HG02759 (cell line): ENCODE measurements at regions not wholly inside any gene's neighbourhood (a gene's known extent, or its start where the extent isn't known, plus 50 kb on each side); places are given as distances from the start of the nearest gene placed in this dataset.

Source experiments
- ATAC-seq: cut with Tn5 transposase; IDR thresholded peaks from one replicate; pipeline ENCODE4 v1.9.1; 2021; ENCODE audit warnings: mild to moderate bottlenecking, moderate library complexity; ENCODE audit not compliant: unreplicated experiment

DNA sequence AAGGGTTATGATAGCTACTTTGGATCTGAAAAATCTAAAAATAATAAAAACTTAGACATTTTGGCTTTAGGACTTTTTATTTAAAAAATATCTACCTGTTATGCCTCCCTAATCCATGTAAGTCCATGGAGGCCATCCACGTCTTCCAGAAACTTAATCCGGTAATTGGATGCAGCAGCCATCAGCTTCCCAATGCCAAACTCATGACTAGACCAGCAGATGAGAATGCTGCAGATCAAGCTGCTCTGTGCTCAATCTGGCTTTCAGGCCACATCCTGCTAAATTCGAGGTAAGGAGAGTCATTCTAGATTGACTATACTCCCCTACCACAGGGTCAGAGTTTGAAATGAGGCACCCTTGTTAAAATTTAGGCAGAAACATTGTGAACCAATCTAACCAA lies 168.5 kb upstream of the TCERG1L start:
- no peak for ATAC-seq

DNA sequence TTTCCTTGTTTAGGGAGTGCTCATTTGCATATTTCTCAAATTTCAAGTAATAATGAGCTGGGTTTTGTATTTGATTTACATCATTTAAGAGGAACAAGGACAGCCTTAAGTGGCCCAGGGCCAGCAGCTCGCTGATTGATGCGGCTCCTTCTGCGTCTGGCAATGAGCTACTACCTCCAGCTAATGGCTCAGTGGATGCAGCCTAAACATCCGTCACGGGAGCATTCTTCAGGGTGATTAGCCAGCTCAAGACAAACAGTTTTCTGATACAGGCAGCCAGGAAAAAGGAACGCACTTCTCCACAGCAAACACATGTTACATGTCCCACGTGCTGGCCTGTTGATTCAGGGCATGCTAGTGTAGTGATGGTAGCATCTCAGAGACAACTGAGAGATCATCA lies 169.3 kb upstream of the TCERG1L start:
- ATAC-seq = no peak

DNA sequence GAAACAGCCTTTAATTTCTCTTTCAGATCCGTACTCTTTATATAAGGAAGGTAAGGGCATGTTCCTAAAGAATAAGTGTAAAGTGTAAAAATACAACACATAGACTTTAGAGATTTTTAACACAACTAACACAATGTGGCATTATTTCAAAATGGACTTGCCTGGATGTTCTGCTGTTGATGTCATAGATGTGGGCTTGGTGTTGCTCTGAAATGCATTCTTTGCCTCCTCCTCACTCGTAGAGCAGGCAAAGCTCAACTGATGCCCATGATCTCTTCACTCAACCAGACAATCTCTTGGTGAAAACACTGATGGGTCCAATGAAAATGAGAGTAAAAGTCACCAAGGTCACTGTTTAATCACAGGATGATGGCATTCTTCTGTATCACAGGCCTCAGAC lies 174.2 kb upstream of the TCERG1L start:
- no peak for ATAC-seq

DNA sequence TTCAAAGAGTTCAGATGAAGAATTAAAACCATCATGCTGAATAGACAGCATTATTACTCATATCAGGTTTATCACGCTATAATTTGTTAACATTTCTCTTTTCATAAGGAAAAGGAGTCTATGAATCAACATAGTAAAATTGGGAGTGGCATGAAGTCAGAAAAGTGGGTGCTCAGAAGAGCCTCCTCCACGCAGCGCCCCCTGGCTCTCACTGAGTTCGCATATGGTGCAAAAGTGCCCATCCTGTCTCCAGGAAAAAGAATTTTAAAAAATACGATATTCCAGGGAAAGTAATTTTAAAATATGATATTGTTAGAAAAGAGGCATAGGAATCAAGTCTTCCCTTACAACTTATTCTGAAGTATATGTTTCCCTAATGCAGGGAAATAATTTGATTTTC lies 176.3 kb upstream of the TCERG1L start:
- no peak for ATAC-seq

DNA sequence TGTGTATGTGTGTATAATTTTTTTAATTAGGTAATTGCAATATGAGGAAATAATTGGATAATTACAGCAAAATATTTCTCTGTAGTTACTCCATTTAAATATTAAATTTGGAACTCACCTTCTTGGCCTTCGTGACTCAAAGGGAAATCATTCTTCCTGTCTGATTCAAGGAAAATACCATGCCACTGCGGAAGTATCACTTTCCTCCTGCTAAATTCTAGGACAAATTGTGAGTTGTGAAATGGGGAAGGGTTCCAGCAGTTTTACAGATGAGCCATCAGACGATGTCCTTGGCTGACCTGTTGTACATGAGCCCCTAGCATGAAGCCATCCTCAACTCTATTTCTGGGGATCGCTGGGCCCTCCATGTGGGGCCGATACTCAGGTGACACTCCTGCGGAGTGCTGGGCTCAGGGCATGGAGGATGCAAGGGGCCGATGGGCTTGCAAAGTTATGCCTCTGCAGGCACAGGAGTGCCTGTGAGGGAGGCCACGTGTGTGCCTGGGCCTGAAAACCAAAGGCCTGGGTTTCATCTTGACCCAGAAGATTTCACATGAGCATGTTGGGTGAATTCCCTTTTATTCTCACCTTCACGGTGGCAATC lies 179.6 kb upstream of the TCERG1L start:
- no peak for ATAC-seq

DNA sequence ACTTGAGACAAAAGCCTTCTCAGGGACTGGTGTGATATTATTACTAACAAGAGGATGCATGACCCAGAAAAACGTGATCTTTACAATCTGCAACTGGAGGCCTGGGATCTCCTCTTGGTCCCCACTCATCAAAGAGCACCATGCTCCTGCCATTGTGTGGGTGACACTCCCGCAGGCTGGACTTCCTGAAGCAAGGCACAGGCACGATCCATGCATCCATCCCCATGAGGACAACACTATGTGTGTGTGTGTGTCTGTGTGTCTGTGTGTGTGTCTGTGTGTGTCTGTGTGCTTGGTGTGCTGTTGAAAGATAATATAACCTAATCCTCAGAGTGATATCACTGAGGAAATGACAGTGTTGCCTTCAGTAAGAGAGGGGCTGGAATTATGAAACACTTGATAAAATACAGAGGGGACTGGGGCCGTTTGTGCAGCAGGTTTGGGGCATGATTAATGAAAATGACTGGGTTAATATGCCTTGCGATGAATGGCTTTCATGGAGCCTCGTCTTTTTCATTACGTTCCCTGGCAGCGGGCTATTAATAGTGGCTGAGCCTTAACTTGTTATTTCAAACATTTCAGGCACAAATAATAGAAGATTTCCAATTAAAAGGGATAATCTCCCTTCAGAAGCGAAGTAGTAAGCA lies 180.8 kb upstream of the TCERG1L start:
- ATAC-seq = no peak

DNA sequence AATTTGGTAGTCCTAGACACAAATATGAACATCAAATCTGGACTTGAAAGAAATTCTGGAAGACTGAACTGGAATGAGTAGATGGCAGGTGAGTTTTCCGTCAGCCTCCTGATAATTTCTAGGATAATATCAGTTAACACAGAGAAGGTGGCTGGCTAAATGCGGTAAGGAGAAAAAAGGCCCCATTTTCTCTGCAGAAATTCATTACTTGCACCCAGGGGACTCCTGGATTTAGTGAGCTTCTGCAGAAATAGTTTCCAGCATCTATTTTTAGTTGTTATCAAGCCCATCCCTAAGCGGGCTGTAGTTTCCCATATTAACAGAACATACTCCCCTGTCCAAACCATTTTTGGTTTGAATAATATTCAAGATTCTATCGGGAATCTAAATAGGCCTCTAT lies 181.9 kb upstream of the TCERG1L start:
- ATAC-seq = no peak

DNA sequence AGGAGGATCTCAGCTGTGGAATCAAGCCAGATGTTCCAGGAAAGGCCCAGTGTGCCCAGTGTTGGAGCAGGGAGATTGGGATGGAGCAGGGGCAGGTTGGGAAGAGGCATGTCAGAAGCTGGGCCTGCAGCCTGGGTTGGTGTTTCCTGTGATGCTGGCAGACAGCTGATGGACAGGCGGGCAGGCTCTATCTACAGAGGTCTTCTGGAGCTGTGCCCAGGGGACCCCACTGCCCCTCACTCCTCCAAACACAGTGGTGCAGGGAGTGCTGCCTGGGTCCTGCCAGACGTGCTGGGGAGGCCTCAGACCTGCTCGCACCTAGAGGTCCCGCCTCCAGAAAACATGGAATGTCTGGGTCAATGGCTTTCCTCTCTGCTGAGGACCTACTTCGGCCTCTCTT lies 182.9 kb upstream of the TCERG1L start:
- no peak for ATAC-seq

DNA sequence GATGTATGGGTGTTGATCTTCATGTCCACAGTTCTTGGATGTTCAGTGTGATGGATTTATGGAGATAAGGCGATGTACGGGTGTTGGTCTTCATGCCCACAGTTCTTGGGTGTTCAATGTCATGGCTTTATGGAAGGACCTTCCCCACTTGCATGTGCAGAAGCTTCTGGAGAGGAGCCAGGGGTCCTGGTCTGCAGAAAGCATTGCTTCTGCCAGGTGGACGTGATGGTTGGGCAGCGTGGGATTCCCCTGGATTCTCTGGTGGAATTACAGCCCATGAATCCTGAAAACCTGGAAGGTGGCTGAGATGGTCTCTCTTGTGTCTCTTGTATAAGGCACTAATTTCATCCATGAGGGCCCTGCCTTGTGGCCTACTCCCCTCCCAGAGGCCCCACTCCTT lies 183.7 kb upstream of the TCERG1L start:
- ATAC-seq = no peak

DNA sequence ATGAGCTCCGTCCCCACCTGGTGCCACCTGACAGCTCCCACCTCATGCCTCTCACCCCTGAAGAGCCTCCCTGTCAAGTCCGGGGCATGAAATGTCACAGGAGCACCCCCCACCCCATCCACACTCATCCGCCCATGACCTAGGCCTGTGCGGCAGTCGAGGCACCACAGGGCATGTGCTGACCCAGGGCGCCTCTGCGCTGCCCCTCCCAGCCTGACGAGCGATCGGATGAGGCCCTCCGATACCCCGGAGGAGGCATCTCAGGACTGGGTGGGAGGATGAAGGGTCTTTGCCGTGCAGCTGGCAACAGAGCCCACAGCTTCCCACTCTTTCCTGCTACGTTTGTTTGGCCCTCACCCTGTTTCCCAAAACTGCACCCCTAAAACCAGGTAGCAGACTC lies 184.4 kb upstream of the TCERG1L start:
- ATAC-seq = no peak

DNA sequence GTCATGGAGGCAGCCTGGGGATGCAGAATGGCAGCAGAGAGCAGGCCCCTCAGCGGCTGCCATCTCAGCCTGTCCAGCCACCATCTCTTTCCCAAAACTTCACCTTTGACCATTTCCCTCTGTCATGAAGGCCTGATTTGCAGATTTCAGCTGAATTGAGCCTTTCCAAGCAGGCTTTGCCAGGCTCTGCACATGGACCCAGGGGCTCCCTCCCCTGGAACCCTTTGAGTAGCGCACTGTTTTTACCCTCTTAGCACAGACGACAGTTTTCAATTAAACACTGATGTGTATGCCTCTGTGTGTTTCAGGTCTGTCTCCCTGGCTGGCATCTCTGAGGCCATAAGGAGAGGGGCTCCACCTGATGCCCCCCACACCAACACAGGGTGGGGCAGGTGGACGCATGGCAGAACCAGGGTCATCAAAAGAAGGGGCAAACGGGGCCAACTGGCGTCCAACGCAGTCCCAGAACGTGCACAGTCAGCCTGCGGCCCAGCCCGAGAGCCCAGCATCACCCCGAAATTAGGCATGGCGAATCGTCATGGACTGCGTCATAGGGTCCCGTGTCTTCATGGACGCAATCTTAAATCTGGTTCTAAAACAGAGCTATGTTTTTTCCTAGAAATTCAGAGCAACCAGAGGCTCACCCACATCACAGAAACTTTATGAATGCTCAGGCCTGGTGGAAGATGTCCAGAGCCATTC lies 185.0 kb upstream of the TCERG1L start:
- ATAC-seq = no peak

DNA sequence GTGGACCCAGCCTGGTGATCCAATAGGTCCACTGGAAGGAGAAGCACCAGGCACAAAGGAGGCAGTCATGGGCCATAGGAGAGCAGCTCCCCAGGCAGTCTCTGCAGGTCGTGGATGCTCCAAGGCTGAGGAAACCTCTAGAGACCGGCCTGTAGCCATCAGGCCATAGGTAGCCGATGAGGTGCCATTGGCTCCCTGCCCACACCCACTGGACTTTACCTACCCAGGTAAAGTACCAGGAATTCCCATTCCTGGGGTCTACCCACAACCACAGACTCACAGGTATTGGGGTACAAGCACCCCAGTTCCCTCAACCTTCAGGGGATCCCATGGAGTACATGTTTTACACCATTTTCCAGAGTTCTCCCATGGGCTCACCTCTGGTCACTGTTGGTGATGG lies 188.0 kb upstream of the TCERG1L start:
- no peak for ATAC-seq

DNA sequence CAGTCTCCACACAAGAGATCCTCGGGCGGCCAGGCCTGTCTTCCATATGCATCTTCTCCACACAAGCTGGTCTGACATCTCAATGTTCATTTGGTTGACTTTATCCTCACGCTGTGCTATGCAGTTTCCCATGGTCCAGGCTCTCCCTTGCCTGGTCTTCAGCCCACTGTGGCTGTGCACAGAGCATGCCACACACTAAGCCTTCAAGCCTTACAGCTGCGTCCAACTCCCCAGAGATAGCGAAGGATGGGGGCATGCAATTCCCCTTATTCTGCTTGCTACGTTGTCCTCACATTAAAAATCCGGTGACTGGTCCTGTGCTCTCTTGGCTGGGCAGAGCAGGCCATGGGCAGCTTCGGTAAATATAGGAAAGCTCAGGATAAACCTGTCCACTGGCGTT lies 188.7 kb upstream of the TCERG1L start:
- no peak for ATAC-seq

DNA sequence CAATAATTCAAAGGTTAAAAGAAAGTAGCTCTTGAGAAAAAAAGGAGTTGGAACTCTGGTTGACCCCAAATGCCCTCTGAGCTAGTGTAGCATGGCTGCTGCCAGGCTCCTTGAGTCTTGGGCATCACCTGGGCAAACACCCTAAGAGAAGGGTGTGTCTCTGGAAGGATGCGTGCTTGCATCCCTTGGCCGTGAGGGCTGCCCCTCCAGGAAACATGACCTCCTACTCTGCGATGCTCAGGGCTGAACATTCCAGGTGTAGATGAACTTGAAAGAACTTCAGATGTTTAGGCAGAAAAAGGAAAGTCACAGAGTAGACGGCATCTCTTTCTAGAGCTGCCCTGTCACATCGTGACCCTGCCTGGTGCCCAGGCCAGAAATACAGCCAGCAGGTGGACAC lies 189.4 kb upstream of the TCERG1L start:
- no peak for ATAC-seq

DNA sequence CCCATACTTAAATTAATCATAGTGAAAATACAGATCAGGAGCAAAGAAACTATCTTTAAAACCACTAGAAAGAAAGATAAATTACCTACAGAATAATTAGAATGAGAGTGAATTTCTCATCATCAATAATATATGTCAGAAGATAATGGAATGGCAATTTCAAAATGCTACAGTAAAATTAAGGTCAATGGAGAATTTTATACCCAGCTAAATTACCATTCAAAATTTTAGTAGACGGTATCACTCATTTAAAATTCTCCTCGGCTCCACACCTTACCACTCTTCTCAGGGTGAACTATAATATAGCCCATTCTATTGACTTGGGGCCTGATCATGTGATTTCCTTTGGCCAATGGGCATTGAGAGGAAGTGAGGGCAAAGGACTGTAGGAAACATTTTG lies 192.5 kb upstream of the TCERG1L start:
- no peak for ATAC-seq

DNA sequence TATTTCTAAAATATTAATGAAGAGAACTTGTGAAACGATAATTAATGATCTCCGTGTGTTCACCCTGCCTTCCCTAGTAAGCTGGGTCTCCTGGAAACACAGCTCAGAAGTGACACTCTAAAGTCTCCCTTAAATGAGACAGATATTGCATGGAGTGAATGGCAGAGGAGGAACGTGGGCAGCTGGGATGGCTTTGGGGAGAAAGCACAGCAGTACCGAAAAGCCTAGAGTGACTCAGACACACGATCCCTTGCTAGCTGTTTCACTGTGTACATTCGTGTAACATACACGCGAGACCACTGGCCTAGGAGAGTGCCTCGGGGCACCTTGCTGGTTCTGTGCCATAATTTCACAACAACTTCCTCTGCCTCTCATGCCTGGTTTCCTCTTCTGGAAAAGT lies 199.9 kb upstream of the TCERG1L start:
- no peak for ATAC-seq

DNA sequence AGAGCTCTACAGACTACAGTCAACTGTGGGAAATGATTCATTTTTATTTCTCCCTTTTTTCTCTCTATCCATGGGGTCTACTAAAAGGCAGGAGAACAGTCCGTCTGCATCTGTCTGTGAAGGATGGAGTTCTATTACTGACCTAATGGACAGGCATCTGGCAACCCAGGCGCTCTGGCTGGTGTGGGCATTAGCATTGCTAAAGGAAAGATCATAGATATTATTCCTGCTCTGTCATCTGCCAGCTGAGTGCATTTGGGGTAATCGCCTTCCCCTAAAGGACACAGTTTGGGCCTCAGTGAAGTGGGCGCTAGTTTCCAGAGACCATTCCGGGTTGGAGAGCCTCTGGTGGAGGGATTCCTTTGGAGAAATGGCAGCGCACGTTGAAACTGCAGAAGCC lies 201.3 kb upstream of the TCERG1L start:
- no peak for ATAC-seq

DNA sequence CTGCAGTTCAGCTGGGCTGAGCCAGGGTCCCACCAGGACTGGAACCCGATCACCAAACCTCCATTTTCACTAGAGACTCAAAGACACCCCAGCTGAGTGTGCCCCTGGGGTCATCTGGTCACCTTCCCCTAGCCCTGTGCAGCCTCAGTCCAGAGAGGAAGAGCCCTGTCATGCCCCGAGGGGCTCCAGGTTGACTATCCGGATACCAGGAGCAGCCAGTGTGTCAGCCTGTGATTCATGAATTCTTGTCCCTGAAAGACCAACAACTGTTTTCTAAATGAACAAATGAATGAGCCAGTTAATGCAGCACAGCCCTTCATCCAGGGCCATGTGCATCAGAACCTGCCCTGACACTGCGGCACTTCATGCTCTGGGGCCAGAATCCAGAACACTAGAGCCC lies 201.9 kb upstream of the TCERG1L start:
- ATAC-seq = no peak

DNA sequence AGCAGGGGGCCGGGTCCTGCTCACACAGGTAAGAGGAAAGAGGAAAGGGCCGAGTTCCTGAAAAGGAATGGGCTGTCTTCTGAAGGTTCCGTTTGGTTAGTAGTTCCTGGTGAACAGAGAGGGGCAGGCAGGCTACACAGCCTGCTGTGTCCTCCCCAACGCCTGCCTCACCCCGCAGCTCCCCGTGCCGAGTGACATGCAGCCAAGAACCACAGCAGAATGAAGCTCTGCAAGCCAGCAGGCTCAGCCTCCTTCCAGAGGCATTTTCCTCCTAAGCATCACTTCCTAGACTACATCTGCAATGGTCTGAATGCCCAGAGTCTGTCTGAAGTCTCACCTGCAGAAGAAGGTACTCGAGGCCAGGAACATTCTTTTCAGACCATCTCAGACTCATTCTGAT lies 202.4 kb upstream of the TCERG1L start:
- ATAC-seq = no peak

DNA sequence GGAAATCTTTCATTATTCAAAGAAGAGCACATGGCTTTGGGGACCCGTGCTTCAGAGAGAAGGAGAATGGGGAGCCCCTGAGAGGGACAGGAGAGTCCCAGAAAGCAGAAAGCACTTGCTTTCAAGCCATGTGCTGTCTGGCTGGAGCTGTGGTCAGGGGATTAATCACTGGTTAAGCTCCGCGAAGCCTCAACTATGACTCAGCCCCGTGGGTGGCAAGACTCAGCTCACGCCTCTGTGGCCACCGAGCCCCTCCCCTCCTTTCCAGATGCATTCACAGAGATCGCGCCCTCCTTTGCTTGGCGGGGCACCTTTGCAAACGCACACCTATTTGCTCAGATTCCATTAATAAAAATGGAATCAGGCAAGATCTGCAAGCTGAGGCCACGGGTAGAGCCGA lies 202.9 kb upstream of the TCERG1L start:
- ATAC-seq = no peak

DNA sequence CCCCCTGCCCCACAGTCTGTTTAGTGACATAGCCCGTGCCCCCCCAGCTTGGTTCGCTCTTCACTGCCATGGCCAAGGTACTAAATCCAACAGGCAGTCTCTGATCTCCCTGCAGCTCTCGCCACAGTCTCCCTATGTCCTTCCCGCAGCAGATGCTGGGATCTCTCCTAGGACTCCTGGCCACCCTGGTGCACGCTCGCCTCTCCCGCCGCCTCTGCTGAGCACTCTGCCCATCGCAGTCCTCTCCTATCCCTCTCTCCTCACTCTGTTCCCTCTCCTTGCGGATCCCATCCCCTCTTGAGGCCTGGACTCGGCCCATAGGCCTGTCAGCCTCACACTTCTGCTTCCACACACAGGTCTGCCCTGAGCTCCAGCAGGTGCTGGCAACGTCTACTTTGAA lies 204.8 kb upstream of the TCERG1L start:
- ATAC-seq = no peak

DNA sequence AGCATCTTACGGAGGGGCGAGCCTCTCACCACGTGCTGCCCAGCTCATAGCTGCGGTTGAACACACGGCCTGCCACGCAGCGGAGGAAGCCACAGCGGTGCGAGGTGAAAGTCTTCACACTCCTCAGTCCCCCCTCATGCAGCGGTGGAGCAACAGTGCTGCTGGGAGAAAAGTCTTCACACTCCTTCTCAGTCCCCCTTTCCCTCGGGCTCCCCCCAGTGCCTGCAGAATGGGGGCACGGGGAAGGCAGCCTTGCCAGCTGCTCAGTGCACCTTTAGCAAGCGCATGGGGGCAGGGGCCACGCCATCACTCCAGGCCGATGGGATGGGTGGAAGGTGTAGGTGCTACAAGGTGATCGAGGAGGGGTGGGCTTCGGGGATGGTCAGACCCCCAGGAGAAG lies 206.3 kb upstream of the TCERG1L start:
- no peak for ATAC-seq
